Cardiac fibroblast (primary cell): ENCODE measurements at regions not wholly inside any gene's neighbourhood (a gene's known extent, or its start where the extent isn't known, plus 50 kb on each side); places are given as distances from the start of the nearest gene placed in this dataset.

Experiments used
- DNase-seq, 2 donors: peaks; one replicate each; pipeline versions ENCODE4 v3.0.0 to v3.0.0-alpha.2; 2010; ENCODE audit warnings: low read depth in 2 of 2
- H3K4me3 ChIP-seq, 2 donors: replicated peaks in 1 of 2; 1 replicate in 1 of 2; 2 replicates in 1 of 2; pipeline ENCODE4 v1.5.1; 2011; ENCODE audit warnings: low read depth in 2 of 2, low read length in 2 of 2, mild to moderate bottlenecking in 2 of 2, moderate library complexity in 1 of 2
- TF ChIP-seq, protein P1 (sequence below): IDR thresholded peaks from one replicate; pipeline ENCODE4 v1.5.1; 2011; ENCODE audit warnings: low read depth, mild to moderate bottlenecking, low read length, inconsistent platforms

DNA sequence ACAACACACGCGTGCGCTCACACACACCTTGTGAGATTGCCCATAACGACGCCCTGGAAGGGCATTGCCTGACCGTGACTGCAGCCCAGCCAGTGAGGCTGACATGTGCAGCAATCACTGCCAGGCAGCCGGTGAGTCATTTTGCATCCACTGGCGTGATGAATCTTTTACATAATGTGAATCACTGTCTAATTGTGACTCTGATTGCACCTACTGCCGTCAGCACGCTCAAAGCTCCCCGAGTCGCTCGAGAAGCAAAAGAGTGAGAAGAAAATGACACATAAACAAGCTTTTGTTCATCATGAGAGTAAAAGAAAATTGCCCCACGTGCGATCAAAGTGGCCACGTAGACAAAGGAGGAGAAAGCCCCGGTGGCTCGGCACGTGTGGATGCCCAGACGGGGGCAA is 117.4 kb upstream of the PFKP start:
- DNase-seq = peak in 1 of 2 donors; percentile 18
- TF ChIP-seq, protein P1, sequence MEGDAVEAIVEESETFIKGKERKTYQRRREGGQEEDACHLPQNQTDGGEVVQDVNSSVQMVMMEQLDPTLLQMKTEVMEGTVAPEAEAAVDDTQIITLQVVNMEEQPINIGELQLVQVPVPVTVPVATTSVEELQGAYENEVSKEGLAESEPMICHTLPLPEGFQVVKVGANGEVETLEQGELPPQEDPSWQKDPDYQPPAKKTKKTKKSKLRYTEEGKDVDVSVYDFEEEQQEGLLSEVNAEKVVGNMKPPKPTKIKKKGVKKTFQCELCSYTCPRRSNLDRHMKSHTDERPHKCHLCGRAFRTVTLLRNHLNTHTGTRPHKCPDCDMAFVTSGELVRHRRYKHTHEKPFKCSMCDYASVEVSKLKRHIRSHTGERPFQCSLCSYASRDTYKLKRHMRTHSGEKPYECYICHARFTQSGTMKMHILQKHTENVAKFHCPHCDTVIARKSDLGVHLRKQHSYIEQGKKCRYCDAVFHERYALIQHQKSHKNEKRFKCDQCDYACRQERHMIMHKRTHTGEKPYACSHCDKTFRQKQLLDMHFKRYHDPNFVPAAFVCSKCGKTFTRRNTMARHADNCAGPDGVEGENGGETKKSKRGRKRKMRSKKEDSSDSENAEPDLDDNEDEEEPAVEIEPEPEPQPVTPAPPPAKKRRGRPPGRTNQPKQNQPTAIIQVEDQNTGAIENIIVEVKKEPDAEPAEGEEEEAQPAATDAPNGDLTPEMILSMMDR = no peak
- no peak overlapping the region for H3K4me3 ChIP-seq

DNA sequence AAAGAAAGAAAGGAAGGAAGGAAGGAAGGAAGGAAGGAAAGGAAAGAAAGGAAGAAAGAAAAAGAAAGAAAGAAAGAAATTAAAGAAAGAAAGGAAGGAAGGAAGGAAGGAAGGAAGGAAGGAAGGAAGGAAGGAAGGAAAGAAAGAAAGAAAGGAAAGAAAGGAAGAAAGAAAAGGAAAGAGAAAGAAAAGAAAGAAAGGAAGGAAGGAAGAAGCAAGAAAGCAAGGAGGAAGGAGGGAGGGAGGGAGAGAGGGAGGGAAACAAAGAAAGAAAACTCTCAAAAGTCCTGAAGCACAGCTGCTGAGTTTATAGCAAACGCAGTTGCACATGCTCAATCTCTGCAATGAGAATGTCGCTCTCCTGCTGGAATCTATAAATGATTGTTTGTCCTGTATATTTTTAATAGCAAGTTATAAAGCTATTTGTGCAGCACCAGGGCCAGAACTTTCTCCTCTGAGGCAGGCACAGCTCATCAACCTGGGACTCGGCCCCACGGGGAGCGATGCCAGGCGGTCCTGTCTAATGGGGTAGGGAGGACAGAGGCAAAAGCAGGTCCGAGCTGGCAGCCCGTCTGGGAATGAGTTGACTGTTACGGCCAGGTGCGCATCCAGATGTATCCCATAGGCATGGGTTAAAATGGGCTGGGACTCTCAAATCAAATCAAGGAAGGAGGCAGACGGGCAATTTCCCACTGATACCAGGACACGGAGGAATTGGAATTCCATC is 118.0 kb upstream of the PFKP start:
- no peak for DNase-seq
- H3K4me3 ChIP-seq = no peak overlapping the region
- TF ChIP-seq, protein P1 = no peak

DNA sequence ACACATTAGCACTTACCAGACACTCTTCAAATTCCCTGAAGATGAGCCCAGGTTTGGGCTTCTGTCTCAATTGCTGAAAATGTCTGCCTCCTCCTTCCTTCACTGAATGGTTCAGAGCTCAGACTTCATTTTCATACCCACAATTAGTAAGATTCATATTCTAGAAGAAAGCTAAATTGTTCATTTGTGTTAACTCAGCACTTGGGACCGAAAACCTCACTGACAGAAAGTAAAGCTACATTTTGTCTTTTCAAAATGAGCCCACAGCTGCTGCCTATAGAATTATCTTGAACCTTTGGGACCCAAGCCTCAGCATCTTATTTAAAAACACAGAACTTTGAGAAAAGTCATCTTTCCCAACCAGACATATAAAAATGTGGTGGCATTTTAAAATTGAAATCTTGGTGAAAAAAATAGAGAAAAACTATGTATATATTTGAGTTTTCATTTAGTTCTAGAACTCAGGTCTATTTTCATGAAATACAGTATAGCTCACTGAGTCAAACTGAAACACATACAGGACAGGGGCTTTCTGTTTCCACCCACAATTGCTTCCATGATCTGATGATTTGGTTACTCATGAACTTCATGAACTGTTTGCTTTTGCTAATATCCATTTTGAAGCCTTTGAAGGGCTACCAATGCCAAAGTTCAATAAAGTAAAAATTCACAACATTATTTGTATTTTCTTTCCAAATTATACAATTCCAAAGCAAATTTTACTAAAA is 119.1 kb upstream of the PFKP start:
- no peak for DNase-seq
- H3K4me3 ChIP-seq = no peak overlapping the region
- TF ChIP-seq, protein P1 = no peak

DNA sequence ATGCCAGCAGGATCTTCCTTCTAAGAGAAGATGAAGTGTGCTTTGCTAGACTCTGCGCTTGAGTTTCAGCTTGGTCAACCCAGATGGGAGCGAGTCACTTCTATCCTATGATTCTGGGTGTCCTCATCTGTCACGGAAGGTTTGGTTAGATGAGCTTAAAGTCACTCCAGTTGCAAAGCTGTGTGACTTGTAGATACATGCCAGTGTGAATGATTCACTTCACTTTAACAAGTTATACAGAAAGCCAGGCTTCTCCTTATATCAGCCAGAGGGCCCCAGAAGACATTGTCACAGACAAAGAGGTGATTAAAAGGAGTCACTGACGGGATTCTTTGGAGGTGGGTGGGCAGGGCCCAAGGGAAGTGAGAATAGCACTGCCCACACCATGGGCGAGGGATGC is 122.6 kb upstream of the PFKP start:
- TF ChIP-seq, protein P1 = no peak
- H3K4me3 ChIP-seq = no peak overlapping the region
- no peak for DNase-seq

DNA sequence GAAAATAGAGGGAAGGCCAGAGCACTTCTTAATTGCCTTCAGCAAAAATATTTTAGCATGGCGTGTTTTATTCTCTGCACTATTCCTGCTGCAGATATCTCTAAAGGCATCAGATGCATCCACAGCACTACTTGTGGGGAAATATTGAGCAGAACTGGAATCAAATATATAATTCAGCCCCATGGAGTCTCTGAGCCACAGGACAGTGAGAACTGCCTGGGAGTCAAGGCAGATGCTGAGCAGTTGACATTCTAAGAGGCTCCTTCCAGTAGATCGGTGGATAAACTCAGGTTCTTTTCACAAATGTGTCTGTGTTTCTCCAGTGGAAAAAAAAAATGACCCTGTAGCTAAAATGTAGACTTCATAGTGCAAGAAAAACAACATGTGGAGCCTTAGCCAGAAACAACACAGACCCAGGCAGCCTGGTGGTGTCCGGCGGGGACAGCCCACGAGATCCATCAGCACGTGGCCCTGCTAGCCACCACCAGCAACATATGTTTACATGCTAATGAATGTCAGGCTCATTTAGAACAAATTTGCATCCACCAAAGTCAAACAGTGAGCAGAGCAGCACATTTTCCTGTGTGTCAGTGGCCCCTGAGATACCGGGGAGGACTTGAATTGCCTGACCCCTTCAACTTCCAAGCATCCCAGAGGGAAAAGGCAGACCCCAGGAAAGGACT is 123.3 kb upstream of the PFKP start:
- no peak overlapping the region for H3K4me3 ChIP-seq
- no peak for DNase-seq
- TF ChIP-seq, protein P1 = no peak

DNA sequence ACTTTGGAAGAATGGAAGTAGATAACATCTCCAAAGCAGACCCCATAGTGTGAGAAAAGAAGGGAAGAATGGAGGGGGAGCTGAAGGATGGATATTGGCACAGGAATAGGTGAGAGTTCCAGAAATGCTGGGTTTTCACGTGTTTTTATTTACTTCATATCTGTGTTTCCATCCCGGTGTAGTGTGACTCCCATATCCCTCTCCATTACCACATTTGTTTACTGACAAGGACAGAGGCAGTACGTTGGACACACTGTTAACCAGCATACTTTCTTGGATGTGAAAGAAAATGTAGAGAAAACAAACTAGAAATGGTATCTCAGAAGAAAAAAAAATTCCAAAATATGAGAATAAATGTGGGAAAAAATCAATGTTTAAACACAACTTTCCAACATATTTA is 124.4 kb upstream of the PFKP start:
- H3K4me3 ChIP-seq = no peak overlapping the region
- TF ChIP-seq, protein P1 = no peak
- DNase-seq = no peak
